Glomerular visceral epithelial cell (primary cell): ENCODE measurements at regions not wholly inside any gene's neighbourhood (a gene's known extent, or its start where the extent isn't known, plus 50 kb on each side); places are given as distances from the start of the nearest gene placed in this dataset.

Source experiments
- DNase-seq: peaks from one replicate; pipeline ENCODE4 v3.0.0-alpha.2; 2016; ENCODE audit errors: extremely low spot score

- no peak for DNase-seq
Measured at GRCh38 chr18:74023220-74023619, 124.4 kb downstream of the FBXO15 start.

GRCh38 chr18:74019864-74020263 is 127.8 kb downstream of the FBXO15 start:
- no peak for DNase-seq

- no peak for DNase-seq
Measured at GRCh38 chr18:74013955-74014354, 133.7 kb downstream of the FBXO15 start.

GRCh38 chr18:74012954-74013630 is 134.5 kb downstream of the FBXO15 start:
- no peak for DNase-seq

GRCh38 chr18:74006143-74006542 is 141.5 kb downstream of the FBXO15 start:
- DNase-seq, result no peak

GRCh38 chr18:74005320-74006109 is 142.1 kb downstream of the FBXO15 start:
- no peak for DNase-seq

GRCh38 chr18:73992242-73993022 is 155.2 kb downstream of the FBXO15 start:
- no peak for DNase-seq

- DNase-seq, result no peak
Measured at GRCh38 chr18:73991570-73991969, 156.1 kb downstream of the FBXO15 start.

- no peak for DNase-seq
Measured at GRCh38 chr18:73990258-73990657, 157.4 kb downstream of the FBXO15 start.

- no peak for DNase-seq
Measured at GRCh38 chr18:73987247-73987980, 160.2 kb downstream of the FBXO15 start.

- no peak for DNase-seq
Measured at GRCh38 chr18:73986711-73987110, 160.9 kb downstream of the FBXO15 start.

- no peak for DNase-seq
Measured at GRCh38 chr18:73985855-73986625, 161.6 kb downstream of the FBXO15 start.

- no peak for DNase-seq
Measured at GRCh38 chr18:73983970-73984369, 163.7 kb downstream of the FBXO15 start.

- no peak for DNase-seq
Measured at GRCh38 chr18:73983496-73983895, 164.1 kb downstream of the FBXO15 start.

- DNase-seq, result no peak
Measured at GRCh38 chr18:73981796-73982195, 165.8 kb downstream of the FBXO15 start.

GRCh38 chr18:73980289-73980979 is 167.2 kb downstream of the FBXO15 start:
- DNase-seq, result peak; percentile 1

GRCh38 chr18:73979742-73980141 is 167.9 kb downstream of the FBXO15 start:
- DNase-seq, result no peak

GRCh38 chr18:73976433-73976832 is 171.2 kb downstream of the FBXO15 start:
- DNase-seq, result no peak

- DNase-seq, result no peak
Measured at GRCh38 chr18:73975266-73975665, 172.4 kb downstream of the FBXO15 start.

GRCh38 chr18:73973972-73974371 is 173.7 kb downstream of the FBXO15 start:
- no peak for DNase-seq
